HCT116 (cell line): ENCODE measurements at regions not wholly inside any gene's neighbourhood (a gene's known extent, or its start where the extent isn't known, plus 50 kb on each side); places are given as distances from the start of the nearest gene placed in this dataset.

ENCODE experiments used
- YY1 ChIP-seq: IDR thresholded peaks from 2 replicates; pipeline ENCODE4 v1.6.1; 2011; ENCODE audit warnings: low read length, low read depth, moderate library complexity, mild to moderate bottlenecking; ENCODE audit not compliant: insufficient replicate concordance; ENCODE audit errors: extremely low read depth
- TF ChIP-seq, protein P1 (sequence below), 3 experiments: fragments of 200-600 bp in 1 of 3; sonication (generic) in 1 of 3; IDR thresholded peaks in 2 of 3; conservative IDR thresholded peaks in 1 of 3; 2 replicates each; pipeline ENCODE4 v1.5.1; 2012 to 2017; ENCODE audit warnings: low read depth in 2 of 3, low read length in 2 of 3, antibody characterized with exemption in 1 of 3, borderline replicate concordance in 1 of 3, control low read depth in 1 of 3, mild to moderate bottlenecking in 1 of 3, mixed read lengths in 1 of 3, mixed run types in 1 of 3, moderate library complexity in 1 of 3; ENCODE audit not compliant: insufficient read depth in 1 of 3

DNA sequence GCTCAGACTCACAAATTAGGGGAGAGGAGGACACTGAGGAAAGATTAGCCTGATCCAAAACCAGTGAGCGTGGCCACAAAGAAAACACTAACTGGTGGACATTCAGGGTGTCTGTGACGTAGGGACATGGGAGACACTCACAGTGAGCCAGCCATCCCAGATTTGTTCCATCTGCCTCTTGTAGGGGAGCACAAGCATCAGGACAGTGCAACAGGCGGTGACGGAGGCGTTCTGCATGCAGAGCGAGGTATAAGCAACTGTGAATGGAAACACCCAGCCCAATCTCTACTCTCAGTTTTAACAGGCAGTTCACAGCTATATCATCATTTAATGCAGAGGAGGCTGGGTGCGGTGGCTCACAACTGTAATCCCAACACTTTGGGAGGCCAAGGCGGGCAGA lies 52.8 kb upstream of the TOMM7 start:
- no peak for TF ChIP-seq YY1
- TF ChIP-seq, protein P1, sequence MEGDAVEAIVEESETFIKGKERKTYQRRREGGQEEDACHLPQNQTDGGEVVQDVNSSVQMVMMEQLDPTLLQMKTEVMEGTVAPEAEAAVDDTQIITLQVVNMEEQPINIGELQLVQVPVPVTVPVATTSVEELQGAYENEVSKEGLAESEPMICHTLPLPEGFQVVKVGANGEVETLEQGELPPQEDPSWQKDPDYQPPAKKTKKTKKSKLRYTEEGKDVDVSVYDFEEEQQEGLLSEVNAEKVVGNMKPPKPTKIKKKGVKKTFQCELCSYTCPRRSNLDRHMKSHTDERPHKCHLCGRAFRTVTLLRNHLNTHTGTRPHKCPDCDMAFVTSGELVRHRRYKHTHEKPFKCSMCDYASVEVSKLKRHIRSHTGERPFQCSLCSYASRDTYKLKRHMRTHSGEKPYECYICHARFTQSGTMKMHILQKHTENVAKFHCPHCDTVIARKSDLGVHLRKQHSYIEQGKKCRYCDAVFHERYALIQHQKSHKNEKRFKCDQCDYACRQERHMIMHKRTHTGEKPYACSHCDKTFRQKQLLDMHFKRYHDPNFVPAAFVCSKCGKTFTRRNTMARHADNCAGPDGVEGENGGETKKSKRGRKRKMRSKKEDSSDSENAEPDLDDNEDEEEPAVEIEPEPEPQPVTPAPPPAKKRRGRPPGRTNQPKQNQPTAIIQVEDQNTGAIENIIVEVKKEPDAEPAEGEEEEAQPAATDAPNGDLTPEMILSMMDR (IDR thresholded peaks at IDR 0.05 in 2 of 3, conservative IDR thresholded peaks at IDR 0.05 in 1 of 3; ENCODE audit: borderline replicate concordance in 1 of 3, insufficient read depth in 1 of 3, low read depth in 2 of 3, low read length in 2 of 3) = no peak
